ACHN (cell line): ENCODE measurements at regions not wholly inside any gene's neighbourhood (a gene's known extent, or its start where the extent isn't known, plus 50 kb on each side); places are given as distances from the start of the nearest gene placed in this dataset.
"Not testable (repeated sequence)": the region's sequence is repeated elsewhere in the genome, so short reads cannot be mapped to it uniquely, and the experiment has no call there.

Experiments used
- DNase-seq: peaks from one replicate; pipeline ENCODE4 v3.0.0-alpha.2; 2015
- in situ Hi-C: cut with HindIII; loops from 2 replicates; pipeline ENCODE4 v1.10.0; 2017; ENCODE audit warnings: low sequenced_read_pairs, low pct_ligation_motif_present, low pct_unique_long_range_greater_than_20kb

DNA sequence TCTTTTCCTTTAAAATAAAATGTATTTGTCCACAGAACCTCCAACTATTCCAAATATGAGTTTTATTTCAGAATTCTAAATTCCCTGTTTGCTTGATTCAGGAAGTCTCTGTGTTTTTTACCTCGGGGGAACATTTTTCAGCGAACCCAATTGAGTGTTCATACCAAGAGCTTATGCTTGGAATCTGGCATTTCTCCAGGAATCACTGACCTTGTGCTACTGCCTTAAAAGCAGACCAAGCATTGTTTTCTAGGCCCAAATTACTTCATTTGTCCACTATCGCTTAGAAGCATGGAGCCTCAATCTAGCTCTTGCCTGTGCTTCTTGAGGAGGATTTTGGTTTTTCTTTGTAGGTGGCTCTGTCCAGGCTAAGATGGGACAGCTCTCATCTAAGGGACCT lies 59.4 kb downstream of the EBLN1 start:
- in situ Hi-C loops: no loop called here
- DNase-seq: no peak

DNA sequence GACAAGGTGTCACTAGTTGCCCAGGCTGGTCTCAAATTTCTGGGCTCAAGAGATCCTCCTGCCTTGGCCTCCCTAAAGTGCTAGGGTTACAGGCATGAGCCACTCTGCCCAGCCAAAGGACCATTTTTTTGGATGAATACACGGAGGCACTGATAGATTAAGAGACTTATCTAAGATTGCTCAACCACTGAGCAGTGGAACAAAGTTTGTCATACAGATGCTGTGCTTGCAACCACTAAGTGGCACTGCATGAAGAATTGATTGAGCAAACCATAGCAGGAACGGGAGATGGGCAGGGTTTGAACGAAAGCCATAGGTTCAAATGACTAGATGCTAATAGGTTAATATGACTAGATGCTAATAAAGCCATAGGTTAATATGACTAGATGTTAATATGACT lies 61.1 kb downstream of the EBLN1 start:
- in situ Hi-C loops: no loop called here
- no peak for DNase-seq

DNA sequence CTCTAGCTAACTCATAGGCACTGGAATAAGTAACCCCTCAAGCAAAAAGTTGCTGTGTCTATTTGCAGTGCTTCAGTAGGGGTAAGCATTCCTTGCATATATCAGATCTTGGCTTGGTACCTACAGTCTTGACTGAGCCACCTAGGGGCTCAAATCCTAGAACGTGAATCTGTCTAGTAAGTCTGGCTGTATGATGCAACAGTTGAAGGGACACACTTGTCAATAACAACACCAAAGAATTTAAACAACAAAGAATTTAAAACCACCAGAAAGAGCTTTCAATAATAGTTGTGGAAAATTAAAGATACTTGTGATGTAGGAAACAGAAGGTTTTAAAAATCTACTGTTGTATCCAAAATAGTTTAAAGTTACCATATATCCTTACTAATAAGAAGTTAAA lies 65.4 kb downstream of the EBLN1 start:
- DNase-seq: no peak
- in situ Hi-C loops: no loop called here

DNA sequence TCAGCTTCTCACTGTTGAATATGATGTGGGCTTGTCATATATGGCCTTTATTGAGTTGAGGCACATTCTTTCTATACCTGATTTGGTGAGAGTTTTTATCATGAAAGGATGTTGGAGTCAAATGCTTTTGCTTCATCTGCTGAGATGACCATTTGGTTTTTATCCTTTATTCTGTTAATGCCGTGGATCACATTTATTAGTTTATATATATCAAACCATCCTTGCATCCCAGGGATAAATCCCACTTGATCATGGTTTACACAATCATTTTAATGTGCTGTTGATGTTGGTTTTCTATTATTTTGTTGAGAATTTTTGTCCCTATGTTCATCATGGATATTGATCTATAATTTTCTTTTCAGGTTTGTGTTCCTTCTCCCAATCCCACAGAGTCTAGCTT lies 67.0 kb downstream of the EBLN1 start:
- in situ Hi-C loops: no loop called here
- no peak for DNase-seq

DNA sequence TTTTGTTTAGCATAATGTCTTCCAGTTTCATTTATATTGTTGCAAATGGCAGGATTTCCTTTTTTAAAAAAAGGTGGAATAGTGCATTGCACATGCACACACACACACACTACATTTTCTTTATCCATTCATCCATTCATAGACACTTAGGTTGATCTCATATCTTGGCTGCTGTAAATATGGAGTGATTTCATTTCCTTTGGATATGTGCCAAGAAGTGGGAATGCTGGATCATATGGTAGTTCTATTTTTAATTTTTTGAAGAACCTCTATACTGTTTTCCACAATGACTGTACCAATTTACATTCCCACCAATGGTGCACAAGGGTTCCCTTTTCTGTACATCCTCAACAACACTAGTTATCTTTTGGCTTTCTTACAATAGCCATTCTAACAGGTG lies 68.9 kb downstream of the EBLN1 start:
- in situ Hi-C loops: no loop called here
- DNase-seq: no peak

DNA sequence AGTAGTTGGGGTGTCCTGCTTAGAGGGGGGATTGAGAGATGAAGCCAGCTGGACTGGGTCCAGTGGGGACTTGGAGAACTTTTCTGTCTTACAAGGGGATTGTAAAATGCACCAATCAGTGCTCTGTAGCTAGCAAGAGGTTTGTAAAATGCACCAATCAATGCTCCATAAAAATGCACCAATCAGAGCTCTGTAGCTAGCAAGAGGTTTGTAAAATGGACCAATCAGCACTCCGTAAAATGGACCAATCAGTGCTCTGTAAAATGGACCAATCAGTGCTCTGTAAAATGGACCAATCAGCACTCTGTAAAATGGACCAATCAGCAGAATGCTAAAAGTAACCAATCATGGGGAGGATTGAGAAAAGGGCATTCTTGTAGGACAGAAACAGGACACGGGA lies 71.9 kb downstream of the EBLN1 start:
- in situ Hi-C loops, DNase-seq: not testable (repeated sequence)

DNA sequence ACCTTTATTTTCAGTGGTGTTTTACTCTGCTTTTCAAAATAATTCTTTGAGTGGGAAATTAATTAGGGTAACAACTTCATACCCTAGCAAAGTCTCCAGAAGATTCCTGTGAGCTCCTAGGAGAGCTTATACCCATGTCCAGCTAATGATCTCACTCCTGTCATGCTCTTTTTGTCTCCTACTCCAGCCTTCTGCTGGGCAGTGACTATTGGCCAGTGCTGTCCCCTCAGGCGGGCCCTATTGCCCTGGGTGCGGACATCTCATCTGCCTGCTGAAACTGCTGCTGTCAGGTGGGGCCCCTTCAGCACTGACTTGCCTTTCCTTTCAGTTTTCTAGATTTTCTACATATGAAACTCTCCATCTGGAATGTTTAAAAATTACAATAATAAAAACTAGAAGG lies 80.3 kb downstream of the EBLN1 start:
- in situ Hi-C loops: no loop called here
- no peak for DNase-seq

DNA sequence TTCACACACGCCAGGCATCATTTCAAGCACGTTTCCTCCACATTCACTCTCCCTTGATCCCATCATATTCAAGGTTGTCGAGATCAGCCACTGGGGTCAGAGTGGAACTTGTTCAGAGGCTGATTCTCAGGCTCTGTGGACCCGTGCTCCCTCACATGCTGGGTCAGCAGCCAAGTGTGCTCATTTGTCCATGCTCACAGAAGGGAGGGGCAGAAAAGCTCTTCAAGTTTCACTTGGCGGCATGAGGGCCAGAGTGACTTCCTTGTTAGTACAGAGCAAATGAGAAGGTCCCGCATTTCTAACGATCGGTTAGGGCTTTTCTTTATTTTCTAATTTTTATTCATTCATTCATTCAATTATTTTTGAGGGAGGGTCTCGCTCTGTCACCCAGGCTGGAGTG lies 82.2 kb downstream of the EBLN1 start:
- in situ Hi-C loops: no loop called here
- DNase-seq: no peak

DNA sequence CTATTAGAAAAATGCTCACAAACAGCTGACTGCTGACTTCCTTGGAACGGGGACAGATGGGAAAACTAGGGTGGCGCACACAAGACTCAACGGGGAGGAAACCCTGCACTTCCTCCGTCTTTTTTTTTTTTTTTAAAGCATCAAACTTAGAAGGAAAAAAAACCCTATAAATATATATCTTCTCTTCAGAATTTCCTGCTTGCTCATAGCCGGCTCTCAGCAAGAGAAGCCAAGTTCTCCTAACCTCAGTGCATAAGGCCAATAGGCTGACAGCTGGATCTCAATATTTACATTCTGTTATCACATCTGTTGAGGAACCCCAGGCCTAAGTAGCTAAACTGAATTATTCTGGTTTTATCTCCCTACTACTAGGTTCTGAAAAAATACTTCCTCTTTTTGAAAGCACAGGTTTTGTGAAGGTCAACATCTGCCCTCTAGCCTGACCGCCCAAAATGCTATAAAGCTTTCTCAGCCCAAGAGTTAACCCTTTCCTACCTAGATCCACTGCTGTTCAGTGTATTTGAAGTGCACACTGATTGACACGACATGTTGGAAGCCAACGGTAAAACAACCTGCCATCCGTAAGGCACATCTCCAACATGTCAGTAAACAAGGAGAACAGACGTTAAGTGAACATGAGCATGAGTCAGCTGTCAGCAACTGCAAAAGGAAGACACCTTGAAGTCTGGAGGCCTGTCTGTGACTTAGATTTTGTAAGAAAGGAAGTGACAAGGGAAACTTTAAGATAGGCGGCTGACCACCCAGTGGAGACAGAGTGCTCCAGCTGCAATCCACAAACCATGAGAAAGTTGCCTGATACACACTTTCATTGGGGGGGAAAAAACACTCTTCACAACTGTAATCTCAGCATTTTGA lies 83.8 kb downstream of the EBLN1 start:
- in situ Hi-C loops: no loop called here
- DNase-seq: no peak

DNA sequence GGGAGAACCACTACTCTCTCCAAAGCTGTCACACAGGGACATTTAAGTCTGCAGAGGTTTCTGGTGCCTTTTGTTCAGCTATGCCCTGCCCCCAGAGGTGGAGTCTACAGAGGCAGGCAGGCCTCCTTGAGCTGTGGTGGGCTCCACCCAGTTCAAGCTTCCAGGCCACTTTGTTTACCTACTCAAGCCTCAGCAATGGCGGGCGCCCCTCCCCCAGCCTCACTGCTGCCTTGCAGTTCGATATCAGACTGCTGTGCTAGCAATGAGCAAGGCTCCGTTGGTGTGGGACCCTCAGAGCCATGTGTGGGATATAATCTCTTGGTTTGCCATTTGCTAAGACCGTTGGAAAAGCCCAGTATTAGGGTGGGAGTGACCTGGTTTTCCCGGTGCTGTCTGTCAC lies 87.0 kb downstream of the EBLN1 start:
- in situ Hi-C loops, DNase-seq: not testable (repeated sequence)

DNA sequence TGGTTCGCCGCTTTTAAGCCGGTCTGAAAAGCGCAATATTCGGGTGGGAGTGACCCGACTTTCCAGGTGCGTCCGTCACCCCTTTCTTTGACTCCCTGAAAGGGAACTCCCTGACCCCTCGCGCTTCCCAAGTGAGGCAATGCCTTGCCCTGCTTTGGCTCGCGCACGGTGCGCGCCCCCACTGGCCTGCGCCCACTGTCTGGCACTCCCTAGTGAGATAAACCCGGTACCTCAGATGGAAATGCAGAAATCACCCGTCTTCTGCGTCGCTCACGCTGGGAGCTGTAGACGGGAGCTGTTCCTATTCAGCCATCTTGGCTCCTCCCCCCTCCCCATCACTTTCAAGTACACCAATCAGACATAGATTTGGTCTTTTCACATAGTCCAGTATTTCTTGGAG lies 88.2 kb downstream of the EBLN1 start:
- in situ Hi-C loops, DNase-seq: not testable (repeated sequence)

DNA sequence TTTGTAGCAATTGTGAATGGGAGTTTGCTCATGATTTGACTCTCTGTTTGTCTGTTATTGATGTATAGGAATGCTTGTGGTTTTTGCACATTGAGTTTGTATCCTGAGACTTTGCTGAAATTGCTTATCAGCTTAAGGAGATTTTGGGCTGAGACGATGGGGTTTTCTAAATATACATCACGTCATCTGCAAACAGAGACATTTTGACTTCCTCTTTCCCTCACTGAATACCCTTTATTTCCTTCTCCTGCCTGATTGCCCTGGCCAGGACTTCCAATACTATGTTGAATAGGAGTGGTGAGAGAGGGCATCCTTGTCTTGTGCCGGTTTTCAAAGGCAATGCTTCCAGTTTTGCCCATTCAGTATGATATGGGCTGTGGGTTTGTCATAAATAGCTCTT lies 96.6 kb downstream of the EBLN1 start:
- in situ Hi-C loops, DNase-seq: not testable (repeated sequence)

DNA sequence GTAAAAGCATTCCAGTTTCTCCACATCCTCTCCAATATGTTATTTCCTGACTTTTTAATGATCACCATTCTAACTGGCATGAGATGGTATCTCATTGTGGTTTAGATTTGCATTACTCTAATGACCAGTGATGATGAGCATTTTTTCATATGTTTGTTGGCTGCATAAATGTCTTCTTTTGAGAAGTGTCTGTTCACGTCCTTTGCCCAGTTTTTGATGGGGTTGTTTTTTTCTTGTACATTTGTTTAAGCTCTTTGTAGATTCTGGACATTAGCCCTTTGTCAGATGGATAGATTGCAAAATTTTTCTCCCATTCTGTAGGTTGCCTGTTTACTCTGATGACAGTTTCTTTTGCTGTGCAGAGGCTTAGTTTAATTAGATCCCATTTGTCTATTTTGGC lies 97.7 kb downstream of the EBLN1 start:
- in situ Hi-C loops: not testable (repeated sequence)

DNA sequence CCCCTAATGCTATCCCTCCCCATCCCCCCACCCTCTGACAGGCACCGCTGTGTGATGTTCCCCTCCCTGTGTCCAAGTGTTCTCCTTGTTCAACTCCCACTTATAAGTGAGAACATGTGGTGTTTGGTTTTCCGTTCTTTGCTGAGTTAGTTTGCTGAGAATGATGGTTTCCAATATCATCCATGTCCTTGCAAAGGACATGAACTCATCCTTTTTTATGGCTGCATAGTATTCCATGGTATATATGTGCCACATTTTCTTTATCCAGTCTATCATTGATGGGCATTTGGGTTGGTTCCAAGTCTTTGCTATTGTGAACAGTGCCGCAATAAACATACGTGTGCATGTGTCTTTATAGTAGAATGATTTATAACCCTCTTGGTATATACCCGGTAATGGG lies 98.2 kb downstream of the EBLN1 start:
- in situ Hi-C loops, DNase-seq: not testable (repeated sequence)

More for the DNA sequence above, 97.7 kb downstream of the EBLN1 start:
- not testable (repeated sequence) for DNase-seq

DNA sequence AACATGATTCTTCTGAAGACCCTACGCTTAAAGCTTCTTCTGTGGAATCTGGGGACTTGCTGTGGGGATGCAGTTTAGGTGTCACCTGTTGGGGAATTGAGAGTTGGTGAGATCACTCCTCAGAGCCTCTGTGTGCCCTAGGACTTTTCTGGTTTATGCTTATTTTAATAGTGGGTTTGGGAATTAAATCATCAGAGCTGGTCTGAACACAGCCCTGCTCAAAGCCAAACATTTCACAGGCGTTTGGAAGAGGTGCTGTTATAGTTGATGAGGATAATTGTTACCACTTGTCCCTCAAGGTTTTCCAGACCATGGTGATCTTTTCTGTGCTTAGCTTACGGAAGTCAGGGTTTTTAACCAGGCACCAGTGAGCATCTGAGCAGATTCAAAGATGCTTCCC lies 106.1 kb downstream of the EBLN1 start:
- no peak for DNase-seq
- in situ Hi-C loops: no loop called here

DNA sequence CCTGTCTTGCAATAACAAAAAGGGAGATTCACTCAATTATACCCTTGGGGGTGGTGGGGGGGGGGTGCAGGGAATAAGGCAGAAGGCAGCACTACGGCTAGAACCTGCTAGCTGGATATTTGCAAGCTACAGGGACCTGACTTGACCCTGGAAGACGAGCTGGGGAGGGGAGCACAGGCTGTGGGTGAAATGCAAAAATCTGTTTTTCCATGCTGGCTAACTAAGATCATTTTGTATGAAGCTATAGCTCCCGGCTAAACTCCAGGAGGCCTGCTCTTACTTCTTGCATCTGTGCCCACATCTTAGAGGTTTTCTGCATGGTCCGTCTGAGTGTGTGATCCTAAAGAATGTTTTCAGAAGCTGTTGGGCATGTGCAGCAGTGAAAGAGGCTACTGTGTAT lies 106.6 kb downstream of the EBLN1 start:
- DNase-seq: no peak
- in situ Hi-C loops: no loop called here

DNA sequence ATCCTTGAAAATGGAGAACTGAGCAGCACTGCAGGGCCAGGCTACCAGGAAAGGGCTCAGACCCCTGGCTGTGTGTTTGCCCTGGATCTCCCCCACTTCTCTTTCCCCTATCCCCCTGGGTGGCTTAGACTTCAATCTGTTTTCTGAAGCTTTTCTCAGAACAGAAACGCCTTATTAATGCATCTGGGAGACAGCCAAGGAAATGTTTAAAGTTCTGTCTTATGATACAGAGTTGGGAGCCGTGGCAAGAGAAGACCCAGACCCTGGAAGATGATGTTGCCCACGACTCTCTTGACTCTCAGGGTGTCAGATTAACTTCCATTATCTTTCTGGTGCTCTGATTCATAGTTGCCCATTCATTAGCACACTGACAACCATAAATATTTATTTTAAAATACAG lies 107.1 kb downstream of the EBLN1 start:
- in situ Hi-C loops: no loop called here
- no peak for DNase-seq

DNA sequence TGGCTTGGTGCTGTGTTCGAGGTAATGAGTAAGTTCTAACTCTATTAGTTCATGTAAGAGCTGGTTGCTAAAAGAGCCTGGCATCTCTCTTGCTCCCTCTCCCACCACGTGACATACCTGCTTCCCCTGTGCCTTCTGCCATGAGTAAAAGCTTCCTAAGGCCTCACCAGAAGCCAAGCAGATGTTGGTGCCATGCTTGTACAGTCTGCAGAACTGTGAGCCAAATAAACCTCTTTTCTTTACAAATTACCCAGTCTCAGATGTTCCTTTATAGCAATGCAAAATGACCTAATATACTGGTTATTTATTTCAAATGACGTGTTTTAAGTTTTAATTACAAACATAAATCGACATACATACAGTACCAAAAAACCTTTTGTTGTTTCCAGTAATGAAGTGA lies 101.7 kb upstream of the DNAJC1 start:
- in situ Hi-C loops: no loop called here
- no peak for DNase-seq

DNA sequence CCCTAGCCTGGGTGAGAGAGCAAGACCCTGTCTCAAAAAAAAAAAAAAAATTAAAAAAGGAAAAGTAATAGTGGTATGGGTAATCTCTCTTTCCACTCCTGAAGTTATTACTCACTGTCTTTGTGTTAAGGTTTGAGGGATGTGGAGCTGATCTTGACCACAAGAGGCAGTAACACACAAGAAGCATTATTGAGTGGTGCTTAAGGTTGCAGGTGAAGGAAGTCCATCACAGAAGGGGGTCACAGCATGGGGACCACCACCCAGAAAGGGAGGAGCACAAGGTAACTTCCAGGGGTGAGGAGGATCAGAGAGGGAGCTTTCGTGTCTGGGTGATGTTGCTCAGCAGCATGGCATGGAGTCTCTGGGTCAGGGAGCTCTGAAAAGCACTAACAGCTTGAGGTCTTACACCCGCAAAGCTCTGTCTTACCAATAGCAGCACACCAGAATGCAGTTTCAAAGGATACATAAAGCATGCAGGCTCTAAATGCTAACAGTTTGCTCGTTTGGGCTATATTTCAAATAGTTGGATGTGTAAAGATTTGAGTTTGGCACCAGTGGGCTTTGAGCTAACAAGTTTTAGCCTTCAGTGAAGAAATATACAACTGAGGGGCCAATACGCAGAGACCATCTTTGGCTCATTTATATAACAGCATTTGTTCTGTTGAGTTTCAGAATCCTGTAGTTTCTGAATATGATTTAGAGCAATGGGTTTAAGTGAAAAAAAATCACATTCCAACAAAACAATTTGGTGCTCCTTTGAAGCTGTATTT lies 100.4 kb upstream of the DNAJC1 start:
- no peak for DNase-seq
- in situ Hi-C loops: no loop called here

DNA sequence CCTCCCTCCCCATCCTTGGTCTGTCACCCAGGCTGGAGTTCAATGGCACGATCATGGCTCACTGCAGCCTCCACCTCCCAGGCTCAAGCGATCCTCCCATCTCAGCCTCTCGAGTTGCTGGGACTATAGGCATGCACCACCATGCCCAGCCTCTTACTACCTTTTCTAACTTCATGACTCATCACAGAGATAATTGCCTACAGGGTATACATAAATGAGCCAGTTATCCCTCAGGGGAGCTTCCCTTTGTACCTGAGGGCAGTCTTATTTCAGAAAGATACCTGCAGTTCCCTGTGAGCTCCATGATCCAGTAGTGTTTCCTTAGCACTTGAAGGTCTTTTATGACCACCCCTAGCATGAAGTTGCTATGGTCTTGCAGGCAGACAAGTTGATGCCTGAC lies 94.2 kb upstream of the DNAJC1 start:
- DNase-seq: no peak
- in situ Hi-C loops: no loop called here
